PC-3 (cell line): ENCODE measurements at regions not wholly inside any gene's neighbourhood (a gene's known extent, or its start where the extent isn't known, plus 50 kb on each side); places are given as distances from the start of the nearest gene placed in this dataset.

Experiments
- ATAC-seq: fragments of 200-7000 bp; cut with Tn5 transposase; 2 replicates; pipeline ENCODE4 v1.9.1; 2020; ENCODE audit warnings: mild to moderate bottlenecking, moderate library complexity
- BruUV-seq: library from RNA; stranded (reverse); fragments of 400-500 nt; replicated peaks from 2 replicates; lab custom pipeline; 2021; lab: Mats Ljungman, UMichigan
- CTCF ChIA-PET: fragments of 300-600 bp; sonication (Branson Sonifier 250); formaldehyde crosslinking; loops from one replicate; lab custom pipeline; 2022; ENCODE audit warnings: antibody characterized with exemption; lab: Charles Lee
- POLR2A ChIA-PET: fragments of 300-600 bp; sonication (Branson Sonifier 250); formaldehyde crosslinking; loops from one replicate; lab custom pipeline; 2022; ENCODE audit warnings: antibody characterized with exemption; ENCODE audit not compliant: unreplicated experiment; lab: Charles Lee
- DNase-seq: peaks from one replicate; pipeline ENCODE4 v3.0.0-alpha.2; 2015
- H2AFZ ChIP-seq: fragments of 300-600 bp; sonication (generic); 2 replicates; pipeline ENCODE4 v1.6.0; 2016; ENCODE audit warnings: antibody characterized with exemption, low read length
- H3F3A ChIP-seq: fragments of 300-600 bp; sonication (generic); one replicate; pipeline ENCODE4 v1.6.0; 2017; ENCODE audit warnings: antibody characterized with exemption, low read length, control low read depth, mild to moderate bottlenecking; ENCODE audit not compliant: unreplicated experiment
- H3K27ac ChIP-seq: fragments of 300-600 bp; sonication (generic); 2 replicates; pipeline ENCODE4 v1.5.1; 2016; ENCODE audit warnings: mild to moderate bottlenecking, low read length
- H3K27me3 ChIP-seq: fragments of 300-600 bp; sonication (generic); 2 replicates; pipeline ENCODE4 v1.6.1; 2016; ENCODE audit warnings: low read length, mixed read lengths
- H3K36me3 ChIP-seq: fragments of 300-600 bp; sonication (generic); 2 replicates; pipeline ENCODE4 v1.6.1; 2016; ENCODE audit warnings: low read depth, mixed run types, low read length, mixed read lengths
- H3K4me1 ChIP-seq: fragments of 300-600 bp; sonication (generic); 2 replicates; pipeline ENCODE4 v1.5.1; 2016; ENCODE audit warnings: low read length; ENCODE audit not compliant: insufficient read depth
- H3K4me2 ChIP-seq: fragments of 300-600 bp; sonication (generic); 2 replicates; pipeline ENCODE4 v1.6.0; 2016; ENCODE audit warnings: low read length
- H3K4me3 ChIP-seq: fragments of 300-600 bp; sonication (generic); 2 replicates; pipeline ENCODE4 v1.5.1; 2016; ENCODE audit warnings: mild to moderate bottlenecking, low read length, mixed read lengths
- H3K79me2 ChIP-seq: fragments of 300-600 bp; sonication (generic); 2 replicates; pipeline ENCODE4 v1.6.1; 2017; ENCODE audit warnings: low read length, mixed read lengths
- H3K9ac ChIP-seq: fragments of 300-600 bp; sonication (generic); 2 replicates; pipeline ENCODE4 v1.6.0; 2016; ENCODE audit warnings: mild to moderate bottlenecking, low read length
- H3K9me2 ChIP-seq: fragments of 300-600 bp; sonication (generic); replicated peaks from 2 replicates; pipeline ENCODE4 v1.6.1; 2016; ENCODE audit warnings: mixed run types, low read length, mixed read lengths
- H3K9me3 ChIP-seq: fragments of 300-600 bp; sonication (generic); 2 replicates; pipeline ENCODE4 v1.6.1; 2016; ENCODE audit warnings: low read length, mixed read lengths
- H4K20me1 ChIP-seq: fragments of 300-600 bp; sonication (generic); 2 replicates; pipeline ENCODE4 v1.6.1; 2016; ENCODE audit warnings: low read length, mixed read lengths
- CTCF ChIP-seq: fragments of 300-600 bp; sonication (generic); conservative IDR thresholded peaks from 2 replicates; pipeline ENCODE4 v1.5.1; 2017; ENCODE audit warnings: antibody characterized with exemption, low read depth, mild to moderate bottlenecking, low read length
- EZH2 ChIP-seq: fragments of 300-600 bp; sonication (generic); IDR thresholded peaks from one replicate; pipeline ENCODE4 v1.6.1; 2017; ENCODE audit warnings: antibody characterized with exemption, mild to moderate bottlenecking, low read length; ENCODE audit not compliant: unreplicated experiment
- EZH2phosphoT487 ChIP-seq: fragments of 300-600 bp; sonication (generic); IDR thresholded peaks from 2 replicates; pipeline ENCODE4 v1.6.1; 2018; ENCODE audit warnings: mild to moderate bottlenecking, antibody characterized with exemption, low read length, borderline replicate concordance
- intact Hi-C: fragments of 100-400 bp; cut with micrococcal nuclease; formaldehyde crosslinking; loops from 2 replicates; pipeline ENCODE4 v1.9.0; 2023

GRCh38 chr4:125705681-125706080 lies 390.9 kb downstream of the FAT4 start:
- DNase-seq (no peak), ATAC-seq (no peak)
- Histone ChIP-seq H3K36me3 (no peaks in the 10 kb centered on the region), H3K4me2 (no peak overlapping the region), H3K9ac (no peak overlapping the region), H3K4me3 (no peak overlapping the region), H3K79me2 (no peaks in the 10 kb centered on the region), H2AFZ (no peak overlapping the region), H3K9me2 (no peaks in the 10 kb centered on the region), H3K27me3 (no peaks in the 10 kb centered on the region), H3K4me1 (no peaks in the 10 kb centered on the region), H4K20me1 (no peaks in the 10 kb centered on the region), H3K9me3 (no peaks in the 10 kb centered on the region), H3F3A (no peaks in the 10 kb centered on the region), H3K27ac (no peak overlapping the region)
- BruUV-seq, result no TSS peak
- ChIA-PET POLR2A (no interaction called here), CTCF (no interaction called here)
- intact Hi-C loops, result no loop called here
- TF ChIP-seq EZH2phosphoT487, result no peak
- TF ChIP-seq EZH2, result no peak
- no peak for TF ChIP-seq CTCF

GRCh38 chr4:125707397-125707796 lies 392.6 kb downstream of the FAT4 start:
- BruUV-seq, result no TSS peak
- ATAC-seq, result no peak
- H3K79me2 ChIP-seq, result no peaks in the 10 kb centered on the region
- H3K9ac ChIP-seq, result no peak overlapping the region
- no peaks in the 10 kb centered on the region for H3K36me3 ChIP-seq
- no peaks in the 10 kb centered on the region for H3K9me3 ChIP-seq
- H3K4me2 ChIP-seq, result no peak overlapping the region
- TF ChIP-seq EZH2 (no peak), EZH2phosphoT487 (no peak), CTCF (no peak)
- H3K27ac ChIP-seq, result no peak overlapping the region
- no peaks in the 10 kb centered on the region for H3F3A ChIP-seq
- no peaks in the 10 kb centered on the region for H3K9me2 ChIP-seq
- no peaks in the 10 kb centered on the region for H3K4me1 ChIP-seq
- intact Hi-C loops, result no loop called here
- no peak overlapping the region for H2AFZ ChIP-seq
- H3K4me3 ChIP-seq, result no peak overlapping the region
- POLR2A ChIA-PET, result no interaction called here
- CTCF ChIA-PET, result no interaction called here
- no peak for DNase-seq
- H4K20me1 ChIP-seq, result no peaks in the 10 kb centered on the region
- H3K27me3 ChIP-seq, result no peaks in the 10 kb centered on the region

DNA sequence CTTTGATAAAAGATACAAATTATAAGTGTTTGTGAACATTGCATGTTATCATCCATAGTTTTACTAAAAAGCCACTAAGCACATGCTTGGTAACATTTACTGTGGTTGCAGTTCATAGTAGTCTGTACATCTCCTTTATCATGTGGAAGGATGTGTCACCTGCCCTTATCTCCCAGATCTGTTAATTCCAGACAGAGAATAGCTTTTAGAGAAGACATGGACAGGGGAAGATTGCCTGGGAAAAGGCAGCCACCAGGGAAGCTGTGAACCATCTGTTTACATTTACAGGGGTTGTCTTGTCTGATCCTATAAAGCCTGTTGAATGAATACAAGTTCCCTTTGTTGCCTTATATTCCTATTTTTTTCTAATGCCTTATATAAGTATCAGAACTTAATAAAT lies 396.0 kb downstream of the FAT4 start:
- BruUV-seq, result no TSS peak
- Histone ChIP-seq H3K27me3 (no peaks in the 10 kb centered on the region), H3K4me1 (no peaks in the 10 kb centered on the region), H3K4me3 (no peak overlapping the region), H3F3A (no peaks in the 10 kb centered on the region), H3K9me2 (no peaks in the 10 kb centered on the region), H4K20me1 (no peaks in the 10 kb centered on the region), H3K9me3 (no peaks in the 10 kb centered on the region), H3K79me2 (no peaks in the 10 kb centered on the region), H3K4me2 (no peak overlapping the region), H2AFZ (no peak overlapping the region), H3K27ac (no peak overlapping the region), H3K36me3 (no peaks in the 10 kb centered on the region), H3K9ac (no peak overlapping the region)
- intact Hi-C loops, result no loop called here
- CTCF ChIA-PET, result no interaction called here
- POLR2A ChIA-PET, result no interaction called here
- DNase-seq, result no peak
- ATAC-seq, result no peak
- TF ChIP-seq EZH2phosphoT487 (no peak), CTCF (no peak), EZH2 (no peak)
